CD4-positive, alpha-beta T cell treated with Interleukin-15 for 4 hours (primary cell): ENCODE measurements at regions not wholly inside any gene's neighbourhood (a gene's known extent, or its start where the extent isn't known, plus 50 kb on each side); places are given as distances from the start of the nearest gene placed in this dataset.

Experiments used
- DNase-seq: peaks from one replicate; pipeline ENCODE4 v3.0.0-alpha.2; 2020; ENCODE audit warnings: low spot score

DNA sequence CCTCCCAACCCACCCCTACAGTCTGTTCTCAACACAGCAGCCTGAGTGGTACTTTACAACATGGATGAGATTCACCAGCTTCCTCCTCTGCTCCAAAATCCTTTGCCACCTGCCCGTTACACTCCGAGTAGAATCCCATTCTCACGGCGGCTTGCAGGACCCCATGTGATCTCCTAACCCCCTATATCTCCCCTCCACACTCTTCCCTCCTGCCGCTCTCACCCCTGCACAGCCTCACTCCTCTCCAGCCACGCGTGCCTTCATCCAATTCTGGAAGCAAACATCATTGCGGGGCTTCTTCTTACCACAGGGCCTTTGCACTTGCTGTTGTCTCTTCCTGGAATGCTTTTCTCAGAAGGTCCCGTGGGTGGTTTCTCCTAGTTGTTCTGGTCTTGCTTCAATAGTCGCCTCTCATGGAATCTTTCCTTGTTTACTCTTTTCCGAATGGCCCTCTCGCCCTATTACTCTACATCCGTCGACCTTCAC, 472.3 kb downstream of the CDH26 start:
- no peak for DNase-seq

DNA sequence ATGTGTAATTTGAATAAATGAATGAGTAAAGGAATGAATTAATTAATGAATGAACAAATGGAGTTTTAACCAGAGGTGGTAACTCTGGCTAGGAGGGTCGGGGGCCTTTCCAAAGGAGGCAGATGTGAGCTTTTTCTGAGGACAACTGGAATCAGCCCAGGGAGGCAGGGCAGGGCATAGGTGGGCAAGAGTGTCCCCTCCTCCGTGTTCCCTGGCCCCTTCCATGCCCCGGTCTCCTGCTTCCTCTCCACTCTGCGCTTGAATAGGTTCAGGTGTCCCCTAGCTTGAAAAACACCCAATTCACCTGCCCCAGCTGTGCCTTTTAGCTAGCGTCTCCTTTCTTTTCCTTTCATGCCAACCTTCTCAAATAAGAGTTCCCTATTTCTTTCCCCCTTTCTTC, 473.1 kb downstream of the CDH26 start:
- no peak for DNase-seq

DNA sequence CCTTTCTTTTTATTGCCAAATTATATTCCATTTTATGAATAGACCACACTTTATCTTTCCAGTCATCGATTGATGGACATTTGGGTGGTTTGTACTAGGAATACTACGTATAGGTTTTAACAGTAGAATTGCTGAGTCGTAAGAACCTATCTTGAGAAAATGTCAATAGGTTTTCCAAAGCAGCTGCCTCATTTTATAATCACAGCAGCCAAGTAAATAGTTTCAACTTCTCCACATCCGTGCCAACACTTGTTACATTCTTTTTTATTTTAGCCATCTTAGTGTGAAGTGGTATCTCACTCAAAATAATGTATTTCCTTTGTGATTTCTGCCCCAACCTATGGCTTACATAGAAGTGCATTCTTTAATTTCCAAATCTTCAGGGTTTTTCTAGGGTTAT, 479.2 kb downstream of the CDH26 start:
- DNase-seq, result no peak

DNA sequence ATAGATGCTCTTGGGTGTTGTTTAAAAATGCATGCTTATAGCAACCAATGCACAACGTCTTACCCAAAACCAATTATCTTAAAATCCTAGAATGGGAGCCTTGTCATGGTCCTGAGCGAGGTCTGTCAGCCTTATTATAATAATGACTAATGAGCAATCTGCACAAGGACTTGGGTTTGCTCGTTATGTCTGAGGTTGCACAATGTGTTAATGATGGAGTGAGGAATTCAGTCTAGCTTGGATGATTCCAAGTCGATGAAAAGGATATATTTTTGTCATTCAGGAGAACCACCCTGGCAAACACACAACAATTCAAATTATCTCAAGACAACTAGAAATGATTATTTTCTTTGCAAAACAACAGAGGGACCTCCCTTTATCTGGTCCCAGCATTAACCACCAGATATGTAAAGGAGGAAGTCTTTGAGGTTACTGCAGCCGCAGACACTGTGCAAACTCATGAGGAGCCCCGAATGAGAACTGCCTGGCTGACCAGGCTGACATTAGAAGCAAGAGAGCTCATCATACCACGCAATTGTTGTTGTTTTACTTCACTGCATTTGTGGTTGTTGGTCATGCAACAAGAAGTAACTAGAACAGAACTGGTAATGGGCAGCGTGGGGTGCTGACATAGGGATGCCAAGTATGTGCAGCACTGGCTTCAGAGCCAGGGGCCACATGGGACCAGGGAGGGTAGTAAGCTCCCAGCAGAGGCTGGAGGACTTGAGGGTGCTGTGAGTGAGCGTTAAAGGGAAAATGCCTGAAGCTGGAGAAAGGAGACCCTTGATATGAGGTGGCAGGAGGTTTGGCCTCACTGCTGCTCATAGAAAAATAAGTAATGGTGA, 488.3 kb downstream of the CDH26 start:
- no peak for DNase-seq

DNA sequence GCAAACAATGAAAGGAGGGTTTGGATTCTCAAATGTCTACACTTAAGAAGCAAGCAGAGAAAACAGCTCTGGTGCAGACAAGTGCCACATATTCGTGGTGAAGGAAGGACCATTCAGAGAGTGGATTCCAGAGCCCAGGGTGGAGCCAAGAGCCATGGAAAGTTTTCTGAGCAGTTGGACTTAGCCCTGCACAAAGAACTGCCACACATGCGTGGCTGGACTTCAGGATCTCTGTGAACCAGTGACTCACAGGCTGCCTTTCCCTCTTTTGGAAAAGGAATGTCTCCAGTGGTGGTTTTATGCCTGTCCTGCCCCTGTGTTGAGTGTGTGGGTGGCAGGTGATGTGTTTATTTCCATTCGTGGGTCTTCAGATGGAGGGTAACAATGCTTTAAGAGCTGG, 489.5 kb downstream of the CDH26 start:
- DNase-seq, result no peak

DNA sequence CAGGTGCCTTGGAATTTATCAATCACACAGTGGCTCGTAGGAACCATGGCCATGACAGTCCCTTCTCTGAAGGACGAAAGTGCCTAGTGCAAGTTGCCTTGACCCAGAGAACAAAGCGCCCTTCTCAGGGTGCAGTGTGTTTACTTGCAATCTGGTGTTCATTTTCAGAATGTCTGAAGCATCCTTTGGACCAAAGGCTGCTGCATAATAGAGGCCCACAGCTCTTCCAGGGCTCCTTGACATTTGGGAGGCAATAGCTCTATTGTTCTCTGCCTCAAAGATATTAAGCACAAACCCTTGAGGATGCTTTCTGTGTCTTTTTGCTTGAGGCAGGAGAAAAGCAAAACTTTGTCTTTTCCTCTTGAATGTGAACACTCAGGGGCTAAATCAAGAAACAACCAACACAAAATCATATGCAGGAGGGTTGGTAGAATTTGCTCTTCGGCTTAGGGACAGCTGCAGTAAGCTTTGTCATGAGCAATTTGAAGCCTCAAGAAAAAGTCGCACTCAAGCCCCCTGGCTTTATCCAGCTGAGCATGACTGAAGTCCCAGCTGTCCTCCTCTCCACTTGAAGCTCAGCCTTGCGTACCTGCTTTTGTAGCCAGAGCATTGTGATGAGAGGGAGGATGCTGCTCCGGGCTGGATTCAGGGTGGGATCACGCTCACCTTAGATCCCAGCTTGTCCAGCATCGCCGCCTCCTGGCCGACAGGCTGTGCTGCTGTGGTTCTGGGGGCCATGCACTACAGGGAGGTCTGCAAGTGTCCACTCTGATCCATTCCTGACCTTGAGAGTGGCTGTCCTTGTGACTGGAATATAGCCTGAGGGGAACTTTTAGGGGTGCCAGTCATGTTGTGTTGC, 495.4 kb downstream of the CDH26 start:
- no peak for DNase-seq

DNA sequence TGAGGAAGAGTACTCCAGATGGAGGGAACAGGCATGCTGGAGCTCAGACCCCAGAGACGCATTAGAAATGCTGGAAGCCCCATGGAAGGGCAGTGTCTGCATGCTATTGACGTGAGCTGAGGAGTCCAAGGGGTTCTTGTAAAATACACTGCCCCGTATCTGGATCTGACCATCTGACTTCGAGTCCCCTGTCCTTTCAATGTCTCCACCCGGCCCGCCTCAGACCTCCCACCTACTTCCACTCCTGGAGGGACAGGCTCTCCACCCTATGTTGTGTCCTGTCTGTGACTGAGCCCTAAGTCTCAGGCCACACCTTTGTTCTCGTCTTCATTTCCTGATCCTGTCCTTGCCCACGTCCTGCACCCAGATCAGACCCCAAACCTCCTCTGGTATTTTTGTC, 496.3 kb downstream of the CDH26 start:
- no peak for DNase-seq

DNA sequence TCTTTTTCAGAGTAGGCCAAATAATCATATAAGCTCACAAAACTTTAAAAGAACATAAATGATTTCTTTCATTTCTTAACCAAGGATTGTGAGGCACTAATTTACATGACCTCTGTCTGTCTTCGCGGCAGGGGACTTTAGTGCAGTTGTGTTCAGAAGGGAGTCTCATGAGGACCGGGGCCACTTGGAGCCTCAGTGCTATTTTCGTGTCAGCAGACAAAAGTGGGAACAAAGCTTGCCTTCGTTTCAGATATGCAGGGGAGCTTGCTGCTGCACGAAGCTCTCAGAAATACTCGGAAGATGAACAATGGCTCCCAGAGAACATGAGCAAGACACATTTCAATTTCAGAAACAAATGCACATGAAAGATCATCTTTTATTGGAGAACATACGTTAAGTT, 497.0 kb downstream of the CDH26 start:
- DNase-seq, result no peak

DNA sequence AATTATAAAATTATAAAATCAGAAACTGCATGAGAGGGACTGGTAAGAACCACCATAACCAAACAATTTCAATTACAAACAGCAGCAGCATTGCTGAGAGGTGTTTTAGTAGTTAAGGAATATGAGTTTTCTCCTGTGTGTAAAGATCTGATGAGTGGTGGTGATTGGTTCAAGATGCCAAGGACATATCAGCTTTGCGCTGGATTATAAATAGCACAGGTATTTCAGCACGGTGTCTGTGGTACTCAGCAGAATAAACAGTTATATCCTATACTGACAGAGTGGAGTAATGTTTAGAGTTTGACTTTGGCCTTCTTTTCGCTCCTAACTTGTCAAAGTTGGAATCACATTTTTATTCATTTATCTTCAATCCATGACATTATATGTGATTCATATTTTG, 501.0 kb downstream of the CDH26 start:
- no peak for DNase-seq

DNA sequence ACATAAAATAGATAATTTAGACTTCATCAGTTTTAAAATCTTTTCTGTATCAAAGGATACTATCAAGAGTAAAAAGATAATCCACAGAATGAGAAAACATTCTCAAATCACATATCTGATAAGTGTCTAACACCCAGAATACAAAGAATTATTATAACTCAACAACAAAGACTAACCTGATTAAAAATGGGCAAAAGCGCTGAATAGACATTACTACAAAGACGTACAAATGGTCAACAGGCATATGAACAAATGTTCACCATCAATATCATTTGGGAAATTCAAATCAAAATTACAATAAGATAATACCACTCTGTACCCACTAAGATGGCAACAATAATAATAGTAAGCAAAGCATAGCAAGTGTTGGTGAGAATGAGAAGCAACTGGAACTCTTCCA, 503.8 kb downstream of the CDH26 start:
- no peak for DNase-seq

DNA sequence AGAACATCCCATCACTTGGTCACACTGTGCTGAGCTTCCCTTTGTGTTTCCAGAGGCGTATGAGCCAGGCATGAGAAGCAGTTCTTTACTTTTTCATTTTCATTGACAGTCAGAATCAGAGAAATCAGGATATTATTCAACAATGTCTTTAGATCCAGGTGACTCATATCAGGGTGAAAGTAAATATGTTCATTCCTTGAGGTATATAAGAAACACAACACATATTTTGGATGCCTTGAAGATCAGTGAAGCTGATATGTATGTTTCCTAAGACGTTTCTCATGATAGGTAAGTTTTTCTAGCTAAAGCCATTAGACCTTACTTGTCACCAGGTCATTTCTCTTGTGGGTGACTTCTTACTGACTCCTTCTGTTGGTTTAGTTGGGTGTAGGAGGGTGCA, 505.6 kb downstream of the CDH26 start:
- DNase-seq, result no peak

DNA sequence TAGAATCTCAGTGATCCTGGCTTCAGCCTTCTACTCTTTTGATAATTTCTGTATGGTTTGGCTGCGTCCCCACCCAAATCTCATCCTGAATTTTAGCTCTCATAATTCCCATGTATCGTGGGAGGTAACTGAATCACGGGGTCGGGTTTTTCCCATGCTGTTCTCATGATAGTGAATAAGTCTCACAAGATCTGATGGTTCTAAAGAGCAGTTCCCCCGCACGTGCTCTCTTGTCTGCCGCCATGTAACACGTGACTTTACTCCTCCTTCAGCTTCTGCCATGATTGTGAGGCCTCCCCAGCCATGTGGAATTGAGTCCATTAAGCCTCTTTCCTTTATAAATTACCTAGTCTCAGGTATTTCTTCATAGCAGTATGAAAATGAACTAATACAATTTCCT, 507.2 kb downstream of the CDH26 start:
- no peak for DNase-seq

DNA sequence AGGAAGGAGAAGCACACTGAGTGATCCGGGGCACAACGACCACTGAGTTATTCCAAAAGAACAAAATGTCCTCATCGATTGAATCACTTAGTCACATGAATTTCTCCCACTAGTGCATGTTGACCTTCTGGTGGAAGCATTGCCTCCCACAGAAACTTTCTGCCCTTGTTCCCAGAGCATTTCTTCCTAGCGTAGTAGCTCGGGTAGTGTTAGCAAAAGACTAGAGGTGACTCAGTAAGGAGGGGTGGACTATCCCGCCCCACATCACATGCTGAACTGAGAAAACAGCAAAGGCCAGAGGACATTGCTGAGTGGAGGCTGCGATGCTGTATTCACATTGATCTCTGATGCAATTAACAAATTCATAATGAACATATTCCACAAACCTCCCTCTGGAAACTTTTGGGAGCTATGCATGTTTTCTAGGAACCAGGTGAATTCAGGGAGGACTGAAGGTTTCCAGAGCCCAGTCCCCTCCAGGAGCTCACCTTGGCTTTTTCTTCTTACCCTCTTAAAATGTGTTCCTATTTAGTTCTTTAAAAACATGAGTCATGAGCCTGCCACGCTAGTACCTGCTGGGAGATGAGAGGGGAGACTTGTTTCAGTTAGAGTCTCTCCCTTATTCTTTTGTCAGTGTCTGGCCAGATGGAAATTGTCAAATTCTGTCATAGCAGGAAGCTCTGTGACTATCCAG, 507.9 kb downstream of the CDH26 start:
- no peak for DNase-seq

DNA sequence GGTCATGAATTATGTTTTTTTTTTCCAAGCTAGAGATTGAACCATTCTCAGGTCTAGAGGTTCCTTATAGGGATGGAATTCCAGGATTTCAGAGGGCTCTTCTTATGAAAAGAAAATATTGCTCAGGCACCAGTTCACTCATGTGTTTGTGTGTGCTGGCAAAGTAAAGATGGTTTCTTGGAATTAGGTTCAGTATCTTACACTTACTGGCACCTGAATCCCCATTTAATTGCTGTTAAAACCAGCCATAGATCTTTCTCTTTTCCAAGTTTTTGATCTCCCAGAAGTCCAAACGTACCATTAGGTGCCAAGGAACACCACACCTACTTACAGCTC, 508.4 kb downstream of the CDH26 start:
- DNase-seq, result no peak

DNA sequence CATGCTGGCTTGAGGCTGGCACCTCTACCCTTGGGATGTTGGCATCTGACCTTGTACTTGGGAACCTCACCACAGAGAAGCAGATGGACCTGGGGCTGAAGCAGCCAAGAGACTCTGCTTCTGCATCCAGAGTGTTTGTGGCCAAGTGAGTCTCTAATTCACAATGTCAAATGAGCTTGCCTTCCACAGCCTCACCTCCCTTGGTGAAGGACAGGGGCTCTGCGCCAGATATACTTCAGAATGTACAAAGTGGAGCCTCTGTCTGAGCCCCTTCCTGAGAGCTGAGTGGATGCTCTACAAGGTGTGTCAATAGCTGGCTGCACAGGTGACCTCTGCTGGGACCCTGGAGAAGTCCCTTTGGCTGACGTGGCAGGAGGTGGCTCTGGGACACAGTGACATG, 508.9 kb downstream of the CDH26 start:
- DNase-seq, result no peak

DNA sequence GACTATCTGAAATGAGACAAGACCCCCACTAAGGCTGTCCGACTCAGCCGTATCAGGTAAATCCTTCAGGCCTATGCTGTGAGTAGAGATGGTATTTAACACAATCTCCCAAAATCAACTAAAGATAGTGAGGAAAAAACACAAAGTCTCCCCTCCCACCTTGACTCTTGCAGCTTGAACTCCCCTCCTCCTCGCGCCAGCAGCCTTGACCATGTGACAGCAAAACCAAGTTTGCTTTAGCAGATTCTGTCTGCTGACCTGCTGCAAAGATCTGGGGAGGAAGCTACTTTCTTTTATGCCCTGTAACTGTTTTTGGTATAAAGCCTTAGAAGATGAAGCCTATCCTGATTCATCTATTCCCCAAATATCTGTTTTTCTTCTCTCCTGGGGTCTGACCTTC, 509.5 kb downstream of the CDH26 start:
- DNase-seq, result no peak

DNA sequence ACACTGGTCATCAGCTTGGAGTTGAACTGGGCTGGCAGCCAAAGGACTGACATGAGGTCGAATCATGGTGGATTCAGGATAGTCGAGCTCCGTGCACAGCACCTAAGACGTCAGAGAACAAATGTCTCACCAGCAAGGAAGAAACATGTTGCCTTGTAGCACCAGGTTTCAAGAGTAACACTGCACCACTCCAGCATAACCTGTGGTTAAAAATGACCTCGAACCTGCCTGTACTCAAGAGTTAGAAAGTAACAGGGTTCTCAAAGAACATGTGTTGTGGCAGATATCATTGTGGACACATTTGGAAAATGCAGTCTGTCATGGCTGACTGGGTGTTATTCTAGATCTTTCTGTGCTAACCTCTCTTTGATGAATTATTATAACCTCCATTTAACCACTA, 511.6 kb downstream of the CDH26 start:
- no peak for DNase-seq

DNA sequence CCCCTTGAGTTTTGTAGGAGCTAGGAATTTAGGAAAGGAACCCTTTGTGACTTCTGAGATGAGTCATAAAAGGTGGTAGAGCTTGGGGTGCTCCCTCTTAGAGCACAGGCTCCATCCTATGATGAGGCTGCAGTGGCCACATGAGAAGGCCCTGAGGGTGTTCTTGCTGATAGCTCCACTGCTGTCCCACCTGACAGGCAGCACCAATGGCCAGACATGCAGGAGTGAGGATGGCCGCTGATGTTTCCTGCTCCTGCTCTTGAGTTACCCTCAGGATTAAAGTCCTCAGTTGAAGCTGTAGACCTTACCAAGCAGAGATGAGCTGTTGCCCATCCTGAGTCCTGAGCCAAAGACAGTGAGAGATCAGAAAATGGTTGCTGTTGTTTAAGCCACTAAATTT, 512.1 kb downstream of the CDH26 start:
- DNase-seq, result no peak

DNA sequence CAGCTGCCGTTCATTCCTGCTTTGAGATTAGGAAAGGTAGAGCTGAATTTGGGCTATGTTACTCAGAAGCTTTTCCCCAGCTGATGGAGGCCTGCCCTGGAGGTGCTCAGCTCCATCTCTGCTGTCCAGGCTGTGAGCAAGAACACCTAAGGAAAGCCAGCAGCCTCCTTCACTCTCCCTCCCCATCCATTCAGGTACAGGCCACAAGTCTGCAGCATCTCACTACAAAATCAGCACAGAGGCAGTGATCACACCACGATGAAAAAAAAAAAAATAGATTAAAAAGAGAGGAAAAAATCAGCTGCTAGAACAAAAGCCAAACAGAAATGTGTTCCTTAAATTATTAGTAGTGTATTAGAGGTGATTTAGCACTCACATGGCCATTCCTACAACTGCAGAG, 515.0 kb downstream of the CDH26 start:
- no peak for DNase-seq

DNA sequence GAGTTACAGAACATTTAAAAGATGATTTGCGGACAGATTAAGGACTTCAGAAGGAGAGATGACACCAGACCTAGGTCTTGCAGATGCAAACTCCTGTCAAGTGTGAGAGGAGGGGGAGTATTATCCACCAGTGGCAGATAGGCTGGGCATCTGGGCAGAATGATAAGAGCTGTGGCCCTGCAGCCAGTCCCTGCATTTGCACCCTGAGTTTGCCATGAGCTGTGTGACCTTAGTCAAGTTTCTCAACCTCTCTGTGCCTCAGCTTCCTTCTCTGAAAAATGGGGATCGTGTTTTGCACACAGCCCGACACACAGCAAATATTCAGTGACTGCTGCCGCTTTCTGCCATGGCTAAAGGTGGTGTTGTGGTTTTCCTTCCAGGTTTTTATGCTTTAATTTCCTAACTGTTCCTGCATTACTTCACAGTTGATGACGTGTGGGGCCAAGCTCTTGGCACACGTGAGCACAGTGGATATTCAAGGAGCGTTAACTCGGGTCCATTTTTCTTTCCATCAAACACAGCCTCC, 516.2 kb downstream of the CDH26 start:
- DNase-seq, result no peak

DNA sequence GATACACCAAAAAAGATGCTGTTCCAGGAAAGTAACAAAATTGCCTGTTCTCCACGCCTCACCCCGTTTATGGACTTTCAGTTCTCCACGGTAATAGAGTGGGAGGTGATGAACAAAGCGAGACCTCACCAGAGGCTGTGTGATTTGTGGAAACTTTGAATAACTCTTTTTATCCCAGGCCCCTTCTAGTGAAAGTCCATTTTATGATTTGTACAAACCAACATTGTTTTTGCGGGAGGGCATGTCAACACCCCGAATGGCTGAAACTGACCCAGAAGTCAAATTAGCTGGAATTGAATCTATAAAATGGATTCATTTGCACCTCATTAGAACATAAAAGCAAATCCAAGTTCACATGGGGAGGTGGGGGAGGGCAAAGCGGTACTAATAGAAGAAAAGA, 517.8 kb downstream of the CDH26 start:
- DNase-seq, result no peak

DNA sequence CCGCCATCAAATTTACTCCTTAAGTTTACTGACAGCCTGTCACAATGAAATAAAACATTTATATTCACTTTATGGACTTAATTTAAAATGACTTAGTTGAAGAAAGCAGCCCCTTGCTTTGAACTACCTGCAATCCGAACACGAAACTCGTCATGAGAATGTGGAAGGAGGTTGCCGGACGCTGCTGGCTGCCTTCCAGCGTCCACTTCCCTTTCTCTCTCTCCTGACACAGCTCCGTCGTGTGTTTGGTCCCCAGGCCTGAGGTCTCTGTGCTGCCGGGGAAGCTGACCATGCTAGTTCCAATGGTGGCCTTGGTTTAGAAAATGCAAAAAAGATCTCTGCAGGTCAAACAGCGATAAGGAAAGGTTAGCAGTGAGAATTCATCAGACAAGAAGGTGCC, 519.7 kb downstream of the CDH26 start:
- no peak for DNase-seq

DNA sequence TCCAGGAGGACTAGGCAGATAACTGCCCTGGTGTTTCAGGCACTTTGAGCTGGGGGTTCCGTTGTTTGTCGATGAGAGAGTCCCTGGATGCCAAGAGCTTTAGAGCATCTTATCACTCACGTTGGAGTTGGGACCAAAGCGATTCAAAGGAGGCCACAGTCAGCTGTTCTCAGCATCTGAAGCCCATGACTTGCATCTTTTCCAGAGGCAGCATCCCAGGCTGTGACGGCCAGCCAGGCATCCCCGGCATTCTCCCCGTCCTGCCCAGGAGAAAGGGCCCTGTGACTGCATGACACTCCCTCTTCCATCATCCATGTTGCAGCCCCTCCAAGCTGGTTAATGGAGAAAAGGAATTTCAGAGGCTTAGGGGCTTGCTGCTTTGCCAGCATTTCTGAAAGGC, 520.3 kb downstream of the CDH26 start:
- no peak for DNase-seq
